ENCODE measurements at regions not wholly inside any gene's neighbourhood (a gene's known extent, or its start where the extent isn't known, plus 50 kb on each side); places are given as distances from the start of the nearest gene placed in this dataset.

DNA sequence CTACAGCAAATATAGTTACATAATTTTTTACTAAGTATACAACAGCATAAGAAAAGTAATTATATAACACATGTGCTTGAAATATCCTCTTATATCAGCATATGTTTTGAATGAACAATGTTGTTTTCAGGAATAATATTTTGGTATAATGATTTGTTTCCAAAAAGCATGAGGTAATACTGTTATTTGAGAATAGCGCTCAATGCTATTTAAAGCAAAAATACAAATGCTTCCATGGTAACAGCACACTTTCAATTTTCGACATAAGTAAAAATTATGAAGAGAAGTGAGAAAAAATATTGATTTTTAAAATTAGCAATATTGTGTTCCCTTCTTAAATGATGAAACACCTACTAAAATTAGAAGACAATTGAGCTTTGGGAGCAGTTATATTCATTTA is 715.9 kb upstream of the ATXN8OS start:
- H3K4me2 ChIP-seq (ENCODE audit: insufficient read depth in 1 of 2, low read depth in 2 of 2, low read length in 2 of 2) = no peak overlapping the region
- H2AFZ ChIP-seq (ENCODE audit: low read length) = no peak overlapping the region
- no peak overlapping the region for H3K9ac ChIP-seq (replicated peaks in 1 of 4; ENCODE audit: extremely low read depth in 1 of 4, low read depth in 3 of 4, low read length in 3 of 4)
- no peak overlapping the region for H2BK15ac ChIP-seq (ENCODE audit: low read length)
- no peak overlapping the region for H3K27ac ChIP-seq (ENCODE audit: low read depth, low read length)
- H3K4me1 ChIP-seq (replicated peaks in 1 of 4; ENCODE audit: control insufficient read depth in 3 of 4, insufficient read depth in 4 of 4, low read length in 3 of 4) = no peaks in the 10 kb centered on the region
- no peak for DNase-seq (ENCODE audit: low read depth in 1 of 2, low spot score in 2 of 2)
- H4K91ac ChIP-seq (replicated peaks; ENCODE audit: insufficient read length, low read length) = no peak overlapping the region
- no peak overlapping the region for H2BK12ac ChIP-seq (ENCODE audit: low read depth, low read length)
- ChIA-PET CTCF (ENCODE audit: partially characterized antibody) (no interaction called here), POLR2A (ENCODE audit: partially characterized antibody) (no interaction called here)
- no peak overlapping the region for H3K4me3 ChIP-seq (ENCODE audit: extremely low read depth in 1 of 4, insufficient read depth in 2 of 4, low read depth in 3 of 4, low read length in 4 of 4)
- no peaks in the 10 kb centered on the region for H3K23me2 ChIP-seq (ENCODE audit: low read depth, low read length)
- H3K79me2 ChIP-seq (ENCODE audit: control insufficient read depth in 1 of 2, insufficient read depth in 2 of 2, low read length in 2 of 2) = no peaks in the 10 kb centered on the region
- no peak for FAIRE-seq
- no peaks in the 10 kb centered on the region for H4K20me1 ChIP-seq (replicated peaks in 1 of 2; ENCODE audit: control insufficient read depth in 1 of 2, insufficient read depth in 2 of 2, low read length in 2 of 2)
- no peaks in the 10 kb centered on the region for H3K27me3 ChIP-seq (replicated peaks in 1 of 4; ENCODE audit: control insufficient read depth in 3 of 4, extremely low read depth in 1 of 4, insufficient read depth in 3 of 4, low read length in 3 of 4)
- H3K18ac ChIP-seq (ENCODE audit: extremely low read depth, low read length) = no peak overlapping the region
- H2BK20ac ChIP-seq (ENCODE audit: low read length) = no peak overlapping the region
- H3K36me3 ChIP-seq (ENCODE audit: control insufficient read depth in 2 of 4, insufficient read depth in 4 of 4, low read length in 3 of 4) = no peaks in the 10 kb centered on the region
- no peak overlapping the region for H3K14ac ChIP-seq (ENCODE audit: insufficient read length)
- H3K79me1 ChIP-seq (ENCODE audit: low read depth, low read length) = no peaks in the 10 kb centered on the region
- no peak overlapping the region for H3K23ac ChIP-seq (ENCODE audit: insufficient read length)
- H2BK120ac ChIP-seq (replicated peaks; ENCODE audit: low read depth, low read length) = no peak overlapping the region
- H4K8ac ChIP-seq (ENCODE audit: extremely low read depth, insufficient read depth, low read length) = no peak overlapping the region
- H3K9me3 ChIP-seq (ENCODE audit: insufficient read depth in 2 of 2, low read depth in 1 of 2, low read length in 1 of 2) = no peaks in the 10 kb centered on the region
- no peak overlapping the region for H3K4ac ChIP-seq (replicated peaks; ENCODE audit: insufficient read length, low read depth, low read length)
- 94% methylated on average over 2 of the region's 2 CpGs; no CpG with 5 or more reads in 1 of the 2 experiments for WGBS, 2 experiments (ENCODE audit: extremely low coverage in 1 of 2, insufficient coverage in 1 of 2, insufficient read length in 1 of 2, insufficient replicate concordance in 2 of 2, low coverage in 1 of 2, low lambda C conversion rate in 2 of 2, missing lambda C conversion rate in 1 of 2)
- H2BK5ac ChIP-seq (ENCODE audit: low read depth, low read length) = no peak overlapping the region
- no peak overlapping the region for H4K5ac ChIP-seq (ENCODE audit: insufficient read length, low read depth, low read length)
- H2AK5ac ChIP-seq (ENCODE audit: low read depth, low read length) = no peak overlapping the region
- no peak overlapping the region for H3K56ac ChIP-seq (replicated peaks; ENCODE audit: insufficient read length, low read depth, low read length)
- TF ChIP-seq GTF2F1 (IDR thresholded peaks at IDR 0.05; ENCODE audit: borderline replicate concordance, low read depth, low read length) = no peak
- no peak for TF ChIP-seq HDAC6 (IDR thresholded peaks at IDR 0.05; ENCODE audit: low read depth, low read length)
- TF ChIP-seq SAP30 (IDR thresholded peaks at IDR 0.05; ENCODE audit: insufficient read depth, insufficient replicate concordance, low read length) = no peak
- TF ChIP-seq CEBPB (IDR thresholded peaks at IDR 0.05; ENCODE audit: low read depth, low read length) = no peak
- no peak for TF ChIP-seq POLR2A (IDR thresholded peaks at IDR 0.05; ENCODE audit: control extremely low read depth in 1 of 2, low read depth in 2 of 2, low read length in 2 of 2)
- TF ChIP-seq ASH2L (IDR thresholded peaks at IDR 0.05; ENCODE audit: low read length) = no peak
- TF ChIP-seq EZH2 (IDR thresholded peaks at IDR 0.05; ENCODE audit: low read depth, low read length, severe bottlenecking) = no peak
- no peak for TF ChIP-seq YY1 (IDR thresholded peaks at IDR 0.05; ENCODE audit: low read depth, low read length)
- no peak for TF ChIP-seq CREB1 (IDR thresholded peaks at IDR 0.05)
- no peak for TF ChIP-seq NANOG (IDR thresholded peaks at IDR 0.05; ENCODE audit: insufficient read depth, low read depth, low read length, poor library complexity, severe bottlenecking)
- TF ChIP-seq RNF2 (IDR thresholded peaks at IDR 0.05; ENCODE audit: borderline replicate concordance, low read depth, low read length, missing control alignments, poor library complexity, severe bottlenecking) = no peak
- TF ChIP-seq TCF12 (IDR thresholded peaks at IDR 0.05; ENCODE audit: low read depth, low read length) = no peak

Measured in H1 (cell line).